HG02798 (cell line): ENCODE measurements at regions not wholly inside any gene's neighbourhood (a gene's known extent, or its start where the extent isn't known, plus 50 kb on each side); places are given as distances from the start of the nearest gene placed in this dataset.

Experiments
- ATAC-seq: cut with Tn5 transposase; IDR thresholded peaks from one replicate; pipeline ENCODE4 v1.9.1; 2021; ENCODE audit warnings: mild to moderate bottlenecking; ENCODE audit not compliant: unreplicated experiment, poor library complexity

DNA sequence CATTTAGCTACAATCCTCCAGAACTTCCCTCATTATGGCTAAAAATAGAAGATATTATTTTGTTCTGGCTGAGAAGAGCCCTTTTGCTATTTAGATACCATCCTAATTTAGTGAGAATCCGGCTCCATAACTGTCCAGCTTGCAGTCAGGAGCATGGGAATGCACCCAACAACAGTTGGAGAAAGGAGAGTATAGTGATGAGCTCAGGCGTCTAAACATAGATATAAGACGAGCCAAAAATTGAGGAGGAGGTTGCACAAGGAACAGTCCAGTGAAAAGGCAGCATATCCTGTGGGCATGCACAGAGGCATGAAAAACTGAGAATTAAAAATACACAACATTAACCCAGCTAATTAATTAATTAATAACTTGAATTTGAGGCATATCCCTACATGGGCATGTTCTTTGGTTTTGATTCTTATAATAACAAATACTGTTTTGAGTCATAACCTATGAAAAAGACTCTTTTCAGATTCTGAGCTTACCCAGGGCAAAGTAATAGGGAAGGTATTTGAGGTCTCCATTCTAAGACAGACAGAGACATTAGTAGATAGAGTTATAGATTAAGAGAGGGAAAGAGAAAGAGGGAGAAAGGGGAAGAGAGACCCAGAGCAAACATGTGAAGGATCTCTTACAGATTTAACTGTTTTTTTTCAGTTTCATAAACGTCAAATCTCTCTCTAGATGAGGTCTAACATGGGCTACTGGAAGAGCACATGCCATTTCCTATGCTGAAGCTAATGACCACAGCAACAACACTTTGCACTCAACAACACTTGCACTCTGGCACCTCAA is 311.2 kb downstream of the OSR1 start:
- peak; percentile 82 for ATAC-seq

DNA sequence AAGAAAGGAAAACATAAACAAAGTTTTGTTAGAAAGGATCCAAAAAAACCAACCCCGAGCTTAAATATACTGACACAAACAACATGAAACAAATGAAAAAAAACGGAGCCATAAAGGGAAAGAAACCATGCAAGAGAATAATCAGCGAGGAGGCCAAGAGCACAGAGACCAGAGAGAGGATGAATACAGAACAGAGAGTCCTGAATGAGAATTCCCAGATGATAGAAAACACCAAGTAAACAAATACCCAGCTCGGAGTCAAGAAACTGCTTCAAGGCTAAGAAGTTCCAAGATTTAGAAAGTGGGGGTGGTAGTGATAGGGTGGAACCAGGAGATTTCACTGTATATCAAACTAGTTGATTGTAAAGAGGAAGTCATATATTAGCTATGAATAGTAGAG is 313.3 kb downstream of the OSR1 start:
- ATAC-seq: no peak

DNA sequence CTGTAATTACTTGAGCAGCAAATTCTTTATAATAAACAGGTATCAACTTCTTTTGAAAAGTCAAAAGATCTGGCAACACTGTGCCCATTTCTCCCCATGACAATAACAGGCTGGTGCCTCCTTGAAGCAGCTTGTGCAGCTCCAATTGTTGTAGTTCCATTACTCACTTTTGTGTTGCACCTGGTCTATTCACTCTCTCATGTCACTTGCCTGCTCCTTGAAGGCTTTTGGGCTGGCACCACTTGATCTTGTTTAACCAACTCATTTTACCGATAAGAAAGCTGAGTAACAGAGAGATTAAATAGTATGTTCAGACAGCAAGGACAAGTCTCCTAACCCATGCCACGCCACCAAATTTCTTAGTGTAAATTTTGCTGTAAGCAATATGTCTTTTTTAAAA is 314.5 kb downstream of the OSR1 start:
- no peak for ATAC-seq

DNA sequence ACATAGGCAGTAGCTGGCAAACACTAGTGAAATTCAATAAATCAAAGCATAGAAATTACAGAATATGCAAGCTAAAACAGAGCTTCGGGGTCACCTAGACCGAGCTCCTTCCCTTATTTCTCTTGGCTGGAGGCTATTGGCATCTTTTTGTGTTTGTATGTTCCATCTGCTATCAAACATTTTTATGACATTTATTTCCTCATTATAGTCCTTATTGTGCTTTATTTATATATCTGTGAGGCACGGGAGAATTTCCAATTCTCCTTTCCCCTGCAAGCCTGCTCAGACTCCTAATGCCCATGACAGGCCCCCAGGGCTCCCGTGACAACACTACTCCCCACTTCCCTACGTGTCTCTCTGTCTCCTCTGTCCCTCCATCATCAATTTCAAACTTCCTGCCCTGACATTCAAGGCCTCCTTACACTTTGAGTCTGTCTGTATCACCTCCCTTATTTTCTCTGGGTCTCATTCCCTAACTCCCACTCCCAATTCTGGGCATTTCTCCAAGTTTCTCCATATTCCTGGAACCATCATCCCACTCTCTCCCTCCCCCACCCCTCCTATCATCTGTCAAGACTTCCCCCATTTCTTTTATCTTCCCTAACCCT is 316.9 kb downstream of the OSR1 start:
- ATAC-seq: no peak

DNA sequence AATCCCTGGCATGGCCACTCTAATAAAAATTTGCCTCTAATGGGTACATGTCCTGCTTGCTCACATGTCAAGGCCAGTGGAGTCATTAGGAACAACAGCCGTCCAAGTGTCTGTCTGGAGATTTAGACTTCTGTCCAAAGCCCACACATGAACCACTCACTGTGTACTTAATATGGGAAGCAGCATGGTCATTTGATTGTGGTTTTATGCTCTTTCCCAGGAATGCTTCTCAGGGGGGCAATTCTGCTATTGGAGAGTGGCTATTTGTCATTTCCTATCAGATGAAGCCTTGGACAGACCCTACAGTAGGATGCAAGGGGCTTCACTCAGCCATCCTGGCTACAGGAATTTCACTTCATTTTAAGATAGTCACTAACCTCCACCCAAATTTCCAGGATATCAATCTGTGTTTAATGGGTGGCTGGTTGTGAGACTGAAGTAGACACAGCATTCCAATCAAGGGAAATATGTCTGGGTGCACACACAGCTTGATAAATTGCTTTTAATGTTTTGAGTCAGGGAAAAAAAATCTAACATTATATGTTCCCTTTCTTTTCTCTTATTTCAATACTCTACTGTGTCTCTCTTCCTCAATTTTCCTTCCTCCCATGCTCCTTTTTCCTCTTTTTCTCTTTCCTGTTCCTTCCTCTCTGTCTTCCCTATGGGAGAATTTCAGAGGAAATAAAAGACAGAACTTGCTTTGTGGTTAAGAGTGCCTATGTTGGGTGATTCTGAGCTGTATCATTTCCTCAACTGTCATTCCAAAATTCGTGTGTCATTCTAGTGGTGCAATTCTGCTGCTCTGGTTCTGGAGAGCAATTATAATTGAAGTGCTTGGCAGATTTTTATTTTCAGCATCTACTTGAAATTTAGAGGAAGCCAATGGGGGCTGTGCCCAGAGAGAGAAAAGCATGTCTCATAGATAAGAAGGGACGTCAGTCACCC is 320.1 kb downstream of the OSR1 start:
- ATAC-seq: no peak

DNA sequence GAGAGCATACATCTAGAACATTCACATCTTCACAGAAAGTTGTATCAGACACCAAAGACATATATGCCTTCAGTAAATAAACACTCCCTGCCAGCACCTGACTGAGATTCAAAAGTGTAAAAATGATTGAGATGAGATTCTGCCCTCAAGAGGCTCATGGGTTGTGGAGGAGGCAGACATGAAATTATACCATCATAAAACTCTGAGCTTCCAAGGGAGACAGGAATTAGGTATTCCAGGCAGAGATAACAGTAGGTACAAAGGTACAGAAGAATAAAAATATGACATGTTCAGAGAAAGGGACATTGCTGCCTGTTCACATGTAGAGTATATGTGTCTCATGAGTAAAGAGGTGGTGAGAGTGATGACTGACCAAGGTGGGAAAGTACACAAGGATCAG is 322.3 kb downstream of the OSR1 start:
- ATAC-seq: no peak

DNA sequence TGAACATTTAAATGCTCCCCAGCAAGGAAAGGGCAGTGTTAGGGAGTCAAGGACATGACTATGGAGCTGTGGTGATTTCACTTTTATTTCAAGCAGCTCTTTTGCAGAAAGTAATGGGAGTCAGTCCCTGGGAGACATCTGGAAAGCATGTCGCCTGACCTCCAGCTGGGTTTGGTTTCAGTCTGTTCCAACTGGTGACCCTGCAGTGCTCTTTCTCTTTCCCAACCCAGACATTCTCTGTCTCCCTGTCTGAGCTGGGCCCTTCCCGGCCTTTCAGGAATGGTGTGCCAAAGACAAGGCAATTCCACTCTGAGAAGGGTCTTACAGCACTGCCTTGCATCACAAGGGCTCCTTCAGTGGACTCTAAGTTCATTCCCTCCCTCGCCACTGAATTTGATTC is 323.2 kb downstream of the OSR1 start:
- ATAC-seq: no peak

DNA sequence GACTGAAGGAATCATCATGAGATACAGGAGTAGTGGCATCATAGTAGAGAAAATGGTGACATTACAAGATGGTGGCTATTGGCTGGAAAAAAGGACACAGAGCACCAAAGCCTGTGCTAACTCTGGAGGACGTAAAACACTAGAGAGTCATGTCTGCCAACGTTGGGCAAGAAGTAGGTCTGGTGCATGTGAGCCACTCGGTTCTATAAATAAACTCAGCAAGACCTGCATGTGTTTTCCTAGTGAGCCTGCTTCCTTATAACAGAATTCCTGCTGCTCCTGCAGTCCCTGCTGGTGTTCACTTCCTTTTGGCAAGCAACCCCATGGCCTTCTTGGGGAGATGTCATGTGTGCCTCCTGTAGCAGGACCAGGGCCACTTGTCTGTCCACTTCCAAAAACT is 325.2 kb downstream of the OSR1 start:
- ATAC-seq: no peak

DNA sequence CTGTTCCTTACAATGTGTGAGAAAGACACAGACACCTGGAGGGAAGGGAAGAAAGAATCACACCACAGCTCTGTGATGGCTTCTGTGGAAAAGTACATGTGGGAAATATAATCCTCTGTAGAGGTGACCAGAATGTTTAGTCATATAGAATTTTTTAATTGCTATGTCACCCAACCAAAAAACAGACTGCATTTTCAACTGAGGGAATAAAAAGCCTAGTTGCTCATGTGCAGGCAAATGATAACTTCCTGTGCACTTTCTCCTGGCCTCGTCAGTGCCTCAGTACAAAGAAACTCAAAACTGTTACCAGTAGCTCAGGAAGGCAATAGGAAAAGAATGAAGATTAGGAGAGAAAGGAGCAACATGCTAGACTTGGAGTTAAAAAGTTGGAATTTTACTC is 326.8 kb downstream of the OSR1 start:
- ATAC-seq: no peak

DNA sequence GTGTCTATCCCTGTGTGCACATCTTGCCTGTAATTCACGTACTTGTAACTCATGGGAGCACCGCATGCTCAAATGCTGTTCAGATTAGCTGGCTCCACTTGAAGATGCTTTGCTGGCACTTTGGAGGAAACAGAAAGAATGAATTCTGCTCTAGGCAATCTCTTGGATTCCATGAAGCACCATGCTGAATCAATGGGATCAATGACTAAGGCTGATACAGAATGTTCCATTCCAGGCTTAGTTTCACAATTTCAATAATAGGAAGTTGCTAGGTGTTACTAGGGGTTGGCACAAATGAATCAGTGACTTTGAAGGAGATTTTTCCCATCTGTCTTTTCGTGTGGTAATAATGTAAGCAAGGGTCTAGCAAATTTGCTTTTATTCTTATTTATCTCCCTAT is 328.8 kb downstream of the OSR1 start:
- ATAC-seq: no peak

DNA sequence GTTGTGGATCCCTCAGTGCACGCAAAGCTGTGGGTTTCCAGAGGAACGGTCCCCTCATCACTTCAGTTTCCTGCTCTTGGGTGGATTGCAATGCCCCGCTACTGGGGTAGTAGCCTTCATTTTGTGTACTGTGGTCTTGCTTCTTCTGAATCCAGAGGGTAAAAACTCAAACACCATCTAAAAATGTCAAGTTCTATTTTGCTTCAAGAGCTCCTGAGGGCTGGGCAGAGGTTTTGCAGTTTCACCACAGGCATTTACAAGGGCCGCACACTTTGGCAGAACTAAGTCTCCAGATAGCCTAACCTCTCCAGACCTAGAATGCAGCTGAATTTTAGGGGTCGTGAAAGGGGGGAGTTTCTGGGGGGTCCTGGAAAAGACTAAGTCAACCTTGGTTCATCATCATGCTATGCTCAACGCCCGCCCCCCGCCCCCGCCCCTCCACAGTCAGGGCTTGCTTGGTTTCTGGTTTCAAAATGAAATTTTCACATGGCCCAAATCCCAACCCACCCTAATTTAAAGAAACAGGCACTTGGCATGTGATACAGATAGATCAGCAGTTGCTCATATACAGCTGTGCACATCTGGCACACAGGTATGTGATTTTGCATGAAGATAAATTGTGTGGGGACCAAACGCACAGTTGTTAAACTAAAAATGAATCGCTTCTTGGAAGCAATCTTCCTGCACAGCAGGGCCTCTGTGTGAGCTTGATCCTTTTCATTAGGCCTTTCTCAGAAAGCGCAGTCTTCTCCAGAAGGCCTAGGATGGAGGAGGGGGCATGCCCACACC is 329.6 kb downstream of the OSR1 start:
- ATAC-seq: no peak

DNA sequence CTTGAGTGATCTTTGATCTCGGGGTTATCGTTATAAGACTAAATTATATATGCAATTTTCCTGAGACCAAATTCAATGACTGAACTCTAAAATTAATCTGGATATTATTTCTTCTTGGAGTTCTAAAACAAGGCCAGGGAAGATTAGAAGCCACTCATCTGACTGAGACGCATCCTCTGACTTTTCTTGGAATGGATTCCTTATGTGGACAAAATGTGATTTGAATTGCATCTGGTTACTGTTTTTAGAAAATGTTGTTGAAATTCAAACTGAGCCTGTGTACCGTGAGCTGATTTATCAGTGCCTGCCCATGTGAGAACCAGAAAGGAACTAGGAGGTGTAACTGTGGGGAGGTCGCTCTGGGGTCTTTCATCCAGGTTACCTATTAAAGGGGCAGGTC is 330.8 kb downstream of the OSR1 start:
- no peak for ATAC-seq

DNA sequence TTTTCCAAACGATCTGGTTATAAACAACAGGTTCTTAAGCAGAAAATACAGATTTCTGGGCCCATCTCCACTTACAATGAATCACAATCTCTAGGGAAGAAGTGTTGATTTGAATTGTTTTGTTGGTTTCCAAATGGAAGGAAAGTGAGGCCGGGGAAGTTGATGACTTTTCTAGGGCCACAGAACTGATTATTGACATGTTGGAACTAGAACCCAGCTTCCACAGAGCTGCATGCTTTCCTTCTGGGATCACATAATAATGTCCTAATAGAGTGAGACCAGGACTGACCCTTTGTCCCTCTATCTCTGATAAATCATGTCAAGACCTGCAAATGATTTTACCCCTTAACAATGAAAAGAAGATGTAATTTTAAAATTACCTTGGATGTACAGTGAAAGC is 332.2 kb downstream of the OSR1 start:
- ATAC-seq: no peak

DNA sequence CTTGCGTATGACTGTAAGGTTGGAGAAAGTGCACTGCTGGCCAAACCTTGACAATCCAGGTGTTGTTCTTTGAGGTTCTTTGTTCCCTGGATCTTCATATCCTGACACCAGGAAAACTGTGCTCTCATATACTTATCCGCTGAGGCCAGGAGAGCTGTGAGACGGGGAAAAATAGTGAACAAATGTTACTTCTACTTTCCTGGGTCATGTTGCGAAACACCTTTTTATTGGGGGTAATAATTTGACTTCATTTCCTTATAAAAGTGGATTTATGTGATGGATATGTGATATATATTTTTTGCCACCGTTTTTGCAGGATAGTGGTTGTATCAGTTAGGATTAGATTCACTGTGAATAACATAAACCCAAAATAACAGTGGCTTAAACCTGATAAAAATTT is 336.1 kb downstream of the OSR1 start:
- no peak for ATAC-seq

DNA sequence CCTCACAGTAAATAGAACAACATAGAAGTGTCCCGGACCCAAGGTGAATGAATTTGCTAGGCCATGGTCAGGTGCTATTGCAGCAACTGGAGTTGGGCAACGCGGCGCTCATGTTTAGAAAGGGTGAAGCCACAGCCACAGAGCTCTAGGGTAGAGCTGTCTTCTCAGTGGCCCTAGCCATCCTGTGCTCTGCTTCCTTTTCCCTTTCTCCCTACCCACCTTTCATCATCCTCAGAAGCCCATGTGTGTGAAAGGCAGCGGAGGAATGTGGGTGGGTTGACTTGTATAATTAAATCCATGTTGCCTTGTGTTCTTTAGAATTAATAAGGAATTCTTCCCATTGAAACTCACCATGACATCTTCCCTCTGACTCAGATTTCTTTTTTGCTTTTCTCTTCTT is 336.7 kb downstream of the OSR1 start:
- no peak for ATAC-seq

DNA sequence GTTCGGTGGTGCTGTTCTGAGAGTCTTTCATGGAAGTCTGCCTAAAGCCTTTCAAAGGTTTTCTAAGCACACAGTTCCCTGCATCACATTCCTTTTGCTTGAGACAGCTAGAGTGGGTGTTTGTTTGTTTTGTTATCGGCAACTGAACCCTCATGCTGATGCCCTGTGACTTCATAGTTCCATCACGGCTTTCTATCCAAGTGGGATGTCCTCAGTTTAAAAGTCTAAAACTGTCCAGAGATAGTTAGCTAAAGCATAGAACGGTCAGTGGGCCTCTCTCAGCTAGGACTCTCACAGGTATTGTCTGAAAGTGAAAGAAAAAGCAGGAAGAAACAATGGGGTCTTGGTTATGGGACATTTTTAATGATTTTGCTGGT is 337.3 kb downstream of the OSR1 start:
- no peak for ATAC-seq

DNA sequence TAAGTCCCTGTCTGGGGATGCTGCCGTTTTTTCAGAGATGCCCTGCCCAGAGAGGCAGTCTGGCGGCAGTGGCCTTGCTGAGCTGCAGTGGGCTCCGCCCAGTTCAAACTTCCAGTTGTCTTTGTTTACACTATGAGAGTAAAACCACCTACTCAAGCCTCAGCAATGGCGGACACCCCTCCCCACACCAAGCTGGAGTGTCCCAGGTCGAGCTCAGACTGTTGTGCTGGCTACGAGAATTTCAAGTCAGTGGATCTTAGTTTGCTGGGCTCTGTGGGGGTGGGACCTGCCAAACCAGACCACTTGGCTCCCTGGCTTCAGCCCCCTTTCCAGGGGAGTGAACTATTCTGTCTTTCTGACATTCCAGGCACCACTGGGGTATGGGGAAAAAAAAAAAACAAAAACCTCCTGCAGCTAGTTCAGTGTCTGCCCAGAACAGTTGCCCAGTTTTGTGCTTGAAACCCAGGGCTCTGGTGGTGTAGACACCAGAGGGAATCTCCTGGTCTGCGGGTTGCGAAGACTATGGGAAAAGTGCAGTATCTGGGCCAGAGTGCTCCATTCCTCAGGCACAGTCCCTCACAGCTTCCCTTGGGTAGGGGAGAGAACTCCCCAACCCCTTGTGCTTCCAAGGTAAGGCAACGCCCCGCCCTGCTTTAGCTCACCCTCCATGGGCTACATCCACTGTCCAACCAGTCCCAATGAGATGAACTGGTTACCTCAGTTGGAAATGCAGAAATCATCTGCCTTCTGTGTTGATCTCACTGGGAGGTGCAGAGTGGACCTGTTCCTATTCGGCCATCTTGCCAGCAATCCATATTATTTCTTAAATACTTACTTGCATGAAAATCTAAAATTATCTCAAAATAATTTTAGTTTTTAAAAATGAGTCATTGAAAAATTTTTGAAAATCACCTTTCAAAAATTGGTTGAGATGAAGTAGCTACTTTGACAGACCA is 338.0 kb downstream of the OSR1 start:
- ATAC-seq: no peak

DNA sequence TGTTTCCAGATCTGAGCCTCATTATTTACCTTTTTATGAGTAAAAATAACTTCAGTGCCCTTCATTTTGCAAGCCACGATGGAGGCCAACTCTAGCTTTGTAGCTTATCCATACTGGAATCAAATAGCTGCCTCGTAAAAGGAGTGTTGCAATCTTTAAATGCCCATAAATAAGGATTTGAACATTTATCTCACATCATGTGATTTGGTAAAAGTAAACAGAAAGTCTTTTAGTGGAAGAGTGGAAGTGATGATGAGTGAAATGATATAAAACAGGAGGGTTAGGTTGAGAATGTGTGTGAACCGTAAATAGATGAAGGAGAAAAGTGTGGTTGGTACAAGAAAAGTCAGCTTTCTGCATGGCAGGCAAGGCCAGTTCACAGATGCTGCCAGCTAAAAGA is 348.9 kb downstream of the OSR1 start:
- no peak for ATAC-seq

DNA sequence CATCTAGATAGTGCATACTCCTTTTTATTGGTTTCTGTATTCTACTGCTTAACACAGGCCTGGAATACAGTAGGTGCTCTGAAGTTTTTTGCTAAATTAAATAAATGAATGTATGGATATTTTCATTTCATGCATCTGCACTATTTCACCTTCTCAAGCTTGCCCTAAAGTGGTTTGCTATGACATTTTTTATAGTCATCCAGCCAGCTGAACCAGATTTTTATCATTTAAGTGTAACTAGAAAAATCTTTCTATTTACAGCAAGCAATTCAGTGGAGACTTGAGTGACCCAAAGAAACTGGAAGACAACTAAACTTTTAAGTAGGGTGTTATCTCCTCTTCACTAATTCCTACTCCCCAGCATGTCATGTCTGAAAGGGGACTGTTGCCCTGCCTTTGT is 354.9 kb downstream of the OSR1 start:
- no peak for ATAC-seq
